Esophagus squamous epithelium (tissue), 5 donors: ENCODE measurements at regions not wholly inside any gene's neighbourhood (a gene's known extent, or its start where the extent isn't known, plus 50 kb on each side); places are given as distances from the start of the nearest gene placed in this dataset.

Experiments used
- DNase-seq: peaks from one replicate; lab custom pipeline; 2025; lab: John Stamatoyannopoulos, UW
- H3K27ac ChIP-seq, 4 donors: fragments of 200-600 bp; sonication (generic); one replicate each; pipeline ENCODE4 v1.5.1; 2016 to 2019; ENCODE audit warnings: mild to moderate bottlenecking in 1 of 4
- H3K27me3 ChIP-seq, 4 donors: fragments of 200-600 bp; sonication (generic); 1 replicate in 3 of 4; 2 replicates in 1 of 4; pipeline versions ENCODE4 v1.5.1 to v1.6.0; 2017 to 2021; ENCODE audit warnings: antibody characterized with exemption in 1 of 4
- H3K36me3 ChIP-seq, 3 donors: fragments of 200-600 bp; sonication (generic); one replicate each; pipeline ENCODE4 v1.5.1; 2016 to 2019
- H3K4me1 ChIP-seq, 3 donors: fragments of 200-600 bp; sonication (generic); one replicate each; pipeline ENCODE4 v1.5.1; 2017 to 2019
- H3K4me3 ChIP-seq, 4 donors: fragments of 200-600 bp; sonication (generic); 1 replicate in 3 of 4; 2 replicates in 1 of 4; pipeline ENCODE4 v1.5.1; 2016 to 2019; ENCODE audit warnings: mild to moderate bottlenecking in 2 of 4, moderate library complexity in 1 of 4
- H3K9me3 ChIP-seq, 3 donors: fragments of 200-600 bp; sonication (generic); one replicate each; pipeline ENCODE4 v1.5.1; 2016 to 2019
- CTCF ChIP-seq, 6 experiments: fragments of 450-650 bp in 4 of 6; fragments of 200-600 bp in 2 of 6; sonication (generic) in 2 of 6; IDR thresholded peaks; one replicate each; pipeline ENCODE4 v1.5.1; 2016 to 2019; ENCODE audit warnings: antibody characterized with exemption in 6 of 6, mild to moderate bottlenecking in 4 of 6, moderate library complexity in 4 of 6
- POLR2A ChIP-seq, 4 donors: fragments of 450-650 bp; IDR thresholded peaks; one replicate each; pipeline ENCODE4 v1.6.1; 2017; ENCODE audit warnings: antibody characterized with exemption in 4 of 4, mild to moderate bottlenecking in 4 of 4, moderate library complexity in 3 of 4
- WGBS, 2 donors: methylation state at CpG; one replicate each; pipeline ENCODE4 v1.1.5; 2018; 5-methylcytosine and 5-hydroxymethylcytosine counted together
- intact Hi-C: fragments of 100-400 bp; cut with DNase I; formaldehyde crosslinking; loops from one replicate; pipeline ENCODE4 v1.15.0; 2022
- donor health status: DM: yes; HTN: yes; CAD: no.

GRCh38 chr2:120934574-120935338 is 199.1 kb downstream of the GLI2 start:
- no peak for DNase-seq
- Histone ChIP-seq H3K4me3 (no peak overlapping the region), H3K36me3 (no peaks in the 10 kb centered on the region), H3K4me1 (peaks cover 40 to 71% (median 50%) of the 10 kb centered on the region in 3 donors), H3K27ac (peak overlapping the region; percentile 38 to 73 (median 60)), H3K9me3 (no peaks in the 10 kb centered on the region), H3K27me3 (peaks cover 0 to 22% (median 0%) of the 10 kb centered on the region in 4 donors)
- 27 to 35% methylated on average over 10 to 12 of the region's 17 CpGs for WGBS, 2 donors
- intact Hi-C loops, result no loop called here
- TF ChIP-seq POLR2A (IDR thresholded peaks at IDR 0.05) (no peak), CTCF (IDR thresholded peaks at IDR 0.05) (no peak)

- Histone ChIP-seq H3K4me3 (no peak overlapping the region), H3K9me3 (no peaks in the 10 kb centered on the region), H3K27me3 (peaks cover 0 to 18% (median 0%) of the 10 kb centered on the region in 4 donors), H3K4me1 (peaks cover 40 to 79% (median 52%) of the 10 kb centered on the region in 3 donors), H3K27ac (peak overlapping the region; percentile 38 to 73 (median 60)), H3K36me3 (no peaks in the 10 kb centered on the region)
- no peak for DNase-seq
- intact Hi-C loops, result no loop called here
- TF ChIP-seq CTCF (IDR thresholded peaks at IDR 0.05), result no peak
- no peak for TF ChIP-seq POLR2A (IDR thresholded peaks at IDR 0.05)
- 40 to 49% methylated on average over 10 to 17 of the region's 26 CpGs for WGBS, 2 donors
These were observed 200.0 kb downstream of the GLI2 start for GRCh38 chr2:120935339-120936313.

- H3K4me1 ChIP-seq, result peaks cover 43 to 90% (median 63%) of the 10 kb centered on the region in 3 donors
- H3K4me3 ChIP-seq, result no peak overlapping the region
- TF ChIP-seq CTCF (IDR thresholded peaks at IDR 0.05), result no peak
- TF ChIP-seq POLR2A (IDR thresholded peaks at IDR 0.05), result no peak
- intact Hi-C loops, result no loop called here
- peaks cover 0 to 16% (median 0%) of the 10 kb centered on the region in 4 donors for H3K27me3 ChIP-seq
- H3K36me3 ChIP-seq, result no peaks in the 10 kb centered on the region
- no peaks in the 10 kb centered on the region for H3K9me3 ChIP-seq
- WGBS, 2 donors, result 63 to 66% methylated on average over 6 of the region's 10 CpGs
- DNase-seq, result no peak
- peak overlapping the region in 3 of 4 donors; percentile 5 to 55 (median 45) for H3K27ac ChIP-seq
These were observed 201.0 kb downstream of the GLI2 start for GRCh38 chr2:120936476-120937334.

- Histone ChIP-seq H3K4me3 (no peak overlapping the region), H3K27ac (peak overlapping the region in 3 of 4 donors; percentile 5 to 55 (median 45)), H3K27me3 (peaks cover 0 to 16% (median 0%) of the 10 kb centered on the region in 4 donors), H3K36me3 (no peaks in the 10 kb centered on the region), H3K9me3 (no peaks in the 10 kb centered on the region), H3K4me1 (peaks cover 48 to 94% (median 69%) of the 10 kb centered on the region in 3 donors)
- 51 to 57% methylated on average over 6 of the region's 6 CpGs for WGBS, 2 donors
- intact Hi-C loops, result no loop called here
- TF ChIP-seq POLR2A (IDR thresholded peaks at IDR 0.05), result no peak
- no peak for TF ChIP-seq CTCF (IDR thresholded peaks at IDR 0.05)
- DNase-seq, result no peak
These were observed 202.0 kb downstream of the GLI2 start for GRCh38 chr2:120937686-120938044.
